ENCODE measurements at regions not wholly inside any gene's neighbourhood (a gene's known extent, or its start where the extent isn't known, plus 50 kb on each side); places are given as distances from the start of the nearest gene placed in this dataset.

GRCh38 chr9:96163712-96164111 is 138.3 kb downstream of the HSD17B3 start:
- H3K79me2 ChIP-seq (ENCODE audit: insufficient read depth, low read depth, low read length) = no peaks in the 10 kb centered on the region
- H3K4me2 ChIP-seq (ENCODE audit: low read length) = no peak overlapping the region
- no TSS peak for BruUV-seq (replicated peaks)
- no peaks in the 10 kb centered on the region for H4K20me1 ChIP-seq (ENCODE audit: insufficient read depth, low read length)
- TF ChIP-seq EZH2phosphoT487 (IDR thresholded peaks at IDR 0.05; ENCODE audit: borderline replicate concordance, low read depth, low read length) = no peak
- no peak for TF ChIP-seq CTCF (conservative IDR thresholded peaks at IDR 0.05; ENCODE audit: low read length)
- H3K27ac ChIP-seq (ENCODE audit: low read depth, low read length, poor library complexity, severe bottlenecking) = no peak overlapping the region
- no peaks in the 10 kb centered on the region for H3K4me1 ChIP-seq (ENCODE audit: insufficient read depth, low read length, poor library complexity, severe bottlenecking)
- no peak overlapping the region for H2AFZ ChIP-seq (ENCODE audit: low read length)
- no peaks in the 10 kb centered on the region for H3K9me2 ChIP-seq (ENCODE audit: insufficient read depth, low read length)
- ChIA-PET POLR2A (interaction anchor here (0.7 kb wide), 1 partner anchor 1086 kb away, joined by 5 read pairs; no protein-coding TSS in a partner anchor), CTCF (ENCODE audit: unreplicated experiment) (no interaction called here)
- no peaks in the 10 kb centered on the region for H3K9me3 ChIP-seq (ENCODE audit: low read length)
- DNase-seq (ENCODE audit: low spot score) = no peak
- no peaks in the 10 kb centered on the region for H3K36me3 ChIP-seq (ENCODE audit: insufficient read depth, low read length)
- no peak overlapping the region for H3K4me3 ChIP-seq (ENCODE audit: low read depth, low read length, poor library complexity, severe bottlenecking)
- intact Hi-C loops (cut with micrococcal nuclease; ENCODE audit: unreplicated experiment) = no loop called here

- no peaks in the 10 kb centered on the region for H3K79me2 ChIP-seq (ENCODE audit: insufficient read depth, low read depth, low read length)
- H3K4me1 ChIP-seq (ENCODE audit: insufficient read depth, low read length, poor library complexity, severe bottlenecking) = no peaks in the 10 kb centered on the region
- POLR2A ChIA-PET = no interaction called here
- H3K9me2 ChIP-seq (ENCODE audit: insufficient read depth, low read length) = no peaks in the 10 kb centered on the region
- no peak overlapping the region for H3K27ac ChIP-seq (ENCODE audit: low read depth, low read length, poor library complexity, severe bottlenecking)
- H3K4me2 ChIP-seq (ENCODE audit: low read length) = no peak overlapping the region
- BruUV-seq (replicated peaks) = no TSS peak
- no peak for DNase-seq (ENCODE audit: low spot score)
- CTCF ChIA-PET (ENCODE audit: unreplicated experiment) = no interaction called here
- H2AFZ ChIP-seq (ENCODE audit: low read length) = no peak overlapping the region
- TF ChIP-seq EZH2phosphoT487 (IDR thresholded peaks at IDR 0.05; ENCODE audit: borderline replicate concordance, low read depth, low read length) = no peak
- TF ChIP-seq CTCF (conservative IDR thresholded peaks at IDR 0.05; ENCODE audit: low read length) = no peak
- H3K4me3 ChIP-seq (ENCODE audit: low read depth, low read length, poor library complexity, severe bottlenecking) = no peak overlapping the region
- intact Hi-C loops (cut with micrococcal nuclease; ENCODE audit: unreplicated experiment) = no loop called here
- H4K20me1 ChIP-seq (ENCODE audit: insufficient read depth, low read length) = no peaks in the 10 kb centered on the region
- no peaks in the 10 kb centered on the region for H3K36me3 ChIP-seq (ENCODE audit: insufficient read depth, low read length)
- no peaks in the 10 kb centered on the region for H3K9me3 ChIP-seq (ENCODE audit: low read length)
Measured at GRCh38 chr9:96163161-96163560, 138.8 kb downstream of the HSD17B3 start.

GRCh38 chr9:96161819-96162218 is 140.2 kb downstream of the HSD17B3 start:
- ChIA-PET POLR2A (interaction anchor here (0.8 kb wide), 1 partner anchor 11 kb away, joined by 4 read pairs; no protein-coding TSS in a partner anchor), CTCF (ENCODE audit: unreplicated experiment) (no interaction called here)
- intact Hi-C loops (cut with micrococcal nuclease; ENCODE audit: unreplicated experiment) = no loop called here

More at GRCh38 chr9:96161819-96162218, 140.2 kb downstream of the HSD17B3 start:
- Histone ChIP-seq H3K9me2 (ENCODE audit: insufficient read depth, low read length) (no peaks in the 10 kb centered on the region), H4K20me1 (ENCODE audit: insufficient read depth, low read length) (no peaks in the 10 kb centered on the region), H3K4me1 (ENCODE audit: insufficient read depth, low read length, poor library complexity, severe bottlenecking) (no peaks in the 10 kb centered on the region), H3K27ac (ENCODE audit: low read depth, low read length, poor library complexity, severe bottlenecking) (no peak overlapping the region), H3K36me3 (ENCODE audit: insufficient read depth, low read length) (no peaks in the 10 kb centered on the region), H3K4me2 (ENCODE audit: low read length) (no peak overlapping the region), H3K9me3 (ENCODE audit: low read length) (no peaks in the 10 kb centered on the region), H2AFZ (ENCODE audit: low read length) (no peak overlapping the region), H3K79me2 (ENCODE audit: insufficient read depth, low read depth, low read length) (no peaks in the 10 kb centered on the region), H3K4me3 (ENCODE audit: low read depth, low read length, poor library complexity, severe bottlenecking) (no peak overlapping the region)
- no TSS peak for BruUV-seq (replicated peaks)
- no peak for TF ChIP-seq CTCF (conservative IDR thresholded peaks at IDR 0.05; ENCODE audit: low read length)
- no peak for TF ChIP-seq EZH2phosphoT487 (IDR thresholded peaks at IDR 0.05; ENCODE audit: borderline replicate concordance, low read depth, low read length)
- no peak for DNase-seq (ENCODE audit: low spot score)
